K562 (cell line): ENCODE measurements at regions not wholly inside any gene's neighbourhood (a gene's known extent, or its start where the extent isn't known, plus 50 kb on each side); places are given as distances from the start of the nearest gene placed in this dataset.

ENCODE experiments used
- ATAC-seq: fragments of 200-7000 bp; cut with Tn5 transposase; 3 replicates; pipeline ENCODE4 v1.9.1; 2020; ENCODE audit warnings: moderate library complexity
- BruUV-seq: library from RNA; stranded (reverse); fragments of 400-500 nt; replicated peaks from 2 replicates; lab custom pipeline; 2021; lab: Mats Ljungman, UMichigan
- CTCF ChIA-PET: fragments of 300-600 bp; formaldehyde crosslinking; extraction: SDS; loops from one replicate; lab custom pipeline; 2021; ENCODE audit warnings: low intra/inter-chr PET ratio; lab: Yijun Ruan, JAX
- POLR2A ChIA-PET: fragments of 300-600, 350-650 bp; sonication (Branson Sonifier 250); formaldehyde crosslinking; extraction: SDS; loops from one replicate; lab custom pipeline; 2021; ENCODE audit warnings: antibody characterized with exemption, inconsistent platforms; lab: Yijun Ruan, JAX
- DNase-seq, 4 experiments: peaks; one replicate each; pipeline versions ENCODE4 v3.0.0 to v3.0.0-alpha.2; 2011 to 2018; ENCODE audit warnings: low spot score in 3 of 4, mixed read lengths in 3 of 4; ENCODE audit errors: extremely low read depth in 1 of 4
- FAIRE-seq: peaks from 2 replicates; lab custom pipeline; 2011; peaks lifted over from hg19 to GRCh38; lab: Jason Lieb, UNC
- H2AFZ ChIP-seq: 2 replicates; pipeline ENCODE4 v1.6.0; 2011; ENCODE audit warnings: low read depth, low read length, control low read depth, inconsistent platforms
- H3K27ac ChIP-seq: fragments of 200-600 bp; 3 replicates; pipeline ENCODE4 v1.8.0; 2011; ENCODE audit warnings: low read depth, mild to moderate bottlenecking, control low read depth, inconsistent platforms, low read length, moderate library complexity, mixed read lengths; ENCODE audit errors: extremely low read depth
- H3K27me3 ChIP-seq, 2 experiments: fragments of 300-600 bp in 1 of 2; 2 replicates in 1 of 2; 3 replicates in 1 of 2; pipeline versions ENCODE4 v1.6.0 to v1.8.0; 2011; ENCODE audit warnings: inconsistent platforms in 2 of 2, low read length in 2 of 2, mild to moderate bottlenecking in 1 of 2, mixed read lengths in 1 of 2, moderate library complexity in 1 of 2; ENCODE audit not compliant: control insufficient read depth in 2 of 2, insufficient read depth in 2 of 2
- H3K36me3 ChIP-seq: fragments of 300-600 bp; 3 replicates; pipeline ENCODE4 v1.8.0; 2011; ENCODE audit warnings: mild to moderate bottlenecking, low read length, inconsistent platforms; ENCODE audit not compliant: control insufficient read depth, insufficient read depth
- H3K4me1 ChIP-seq, 2 experiments: fragments of 200-600 bp in 1 of 2; replicated peaks in 1 of 2; 2 replicates in 1 of 2; 3 replicates in 1 of 2; pipeline versions ENCODE4 v1.5.1 to v1.8.0; 2011; ENCODE audit warnings: inconsistent platforms in 2 of 2, low read length in 2 of 2, mild to moderate bottlenecking in 1 of 2, mixed read lengths in 1 of 2, moderate library complexity in 1 of 2; ENCODE audit not compliant: control insufficient read depth in 2 of 2, insufficient read depth in 2 of 2
- H3K4me2 ChIP-seq: 2 replicates; pipeline ENCODE4 v1.6.1; 2011; ENCODE audit warnings: low read length, control low read depth, inconsistent platforms, mixed read lengths; ENCODE audit not compliant: insufficient read depth
- H3K4me3 ChIP-seq: fragments of 200-600 bp; sonication (generic), shearing (Covaris generic); 2 replicates; pipeline ENCODE4 v1.5.1; 2016; ENCODE audit warnings: control low read depth, inconsistent platforms
- H3K79me2 ChIP-seq: fragments of 200-600 bp; 3 replicates; pipeline ENCODE4 v1.8.0; 2011; ENCODE audit warnings: low read length, inconsistent platforms; ENCODE audit not compliant: control insufficient read depth, insufficient read depth
- H3K9ac ChIP-seq, 2 experiments: 2 replicates each; pipeline versions ENCODE4 v1.6.0 to v1.6.1; 2011; ENCODE audit warnings: low read depth in 2 of 2, low read length in 2 of 2, control low read depth in 1 of 2, inconsistent platforms in 1 of 2, mild to moderate bottlenecking in 1 of 2, mixed read lengths in 1 of 2; ENCODE audit not compliant: insufficient read depth in 1 of 2
- H3K9me1 ChIP-seq: one replicate; pipeline ENCODE4 v1.6.0; 2011; ENCODE audit warnings: inconsistent platforms, mild to moderate bottlenecking, low read length, moderate library complexity; ENCODE audit not compliant: control insufficient read depth, insufficient read depth
- H3K9me3 ChIP-seq: replicated peaks from 2 replicates; pipeline ENCODE4 v1.5.1; 2011; ENCODE audit warnings: low read depth, low read length, inconsistent platforms; ENCODE audit not compliant: control insufficient read depth, insufficient read depth
- H4K20me1 ChIP-seq: replicated peaks from 2 replicates; pipeline ENCODE4 v1.6.1; 2011; ENCODE audit warnings: low read length, inconsistent platforms, mixed read lengths; ENCODE audit not compliant: control insufficient read depth, insufficient read depth
- DDX20 ChIP-seq: fragments of 450-650 bp; IDR thresholded peaks from 2 replicates; pipeline ENCODE4 v1.6.1; 2016; ENCODE audit warnings: missing genetic modification characterization, low read depth, mild to moderate bottlenecking, missing compliant biosample characterization, moderate library complexity
- ETV5 ChIP-seq: sonication (generic); formaldehyde crosslinking; IDR thresholded peaks from 2 replicates; pipeline ENCODE4 v1.4.0; 2020; ENCODE audit warnings: low read depth, mild to moderate bottlenecking, missing genetic modification reagents
- NCOA4 ChIP-seq: fragments of 450-650 bp; IDR thresholded peaks from 2 replicates; pipeline ENCODE4 v1.6.1; 2018; ENCODE audit warnings: mild to moderate bottlenecking; ENCODE audit not compliant: partially characterized antibody
- POLR2AphosphoS2 ChIP-seq: IDR thresholded peaks from 2 replicates; pipeline ENCODE4 v1.6.1; 2012; ENCODE audit warnings: low read length, improper control_type of control experiment
- ZBTB8A ChIP-seq: fragments of 450-650 bp; IDR thresholded peaks from 2 replicates; pipeline ENCODE4 v1.6.1; 2018; ENCODE audit warnings: mild to moderate bottlenecking, moderate library complexity; ENCODE audit not compliant: partially characterized antibody
- ZNF668 ChIP-seq: fragments of 250-450 bp; sonication (Bioruptor Pico); IDR thresholded peaks from 2 replicates; pipeline ENCODE4 v1.8.0; 2022; ENCODE audit warnings: mild to moderate bottlenecking, inconsistent platforms
- WGBS: fragments of 100-300 bp; shearing (Covaris generic); methylation state at CpG from one replicate; pipeline ENCODE4 v1.1.6; 2016; ENCODE audit warnings: low coverage, mixed read lengths; ENCODE audit not compliant: insufficient coverage; ENCODE audit errors: missing lambda C conversion rate; 5-methylcytosine and 5-hydroxymethylcytosine counted together
- in situ Hi-C: fragments of 300-500 bp; cut with MboI; formaldehyde crosslinking; loops from 4 replicates; pipeline ENCODE4 v1.15.0; 2018; ENCODE audit warnings: inconsistent platforms, mixed read lengths
- intact Hi-C: fragments of 100-400 bp; cut with micrococcal nuclease; formaldehyde crosslinking; loops from 2 replicates; pipeline ENCODE4 v1.14.2; 2022
- TF ChIP-seq, protein P1 (sequence below): fragments of 250-450 bp; sonication (Bioruptor Pico); IDR thresholded peaks from 2 replicates; pipeline ENCODE4 v1.8.0; 2021; ENCODE audit warnings: moderate library complexity, mild to moderate bottlenecking, inconsistent platforms
- TF ChIP-seq, protein P2 (sequence below): IDR thresholded peaks from 3 replicates; pipeline ENCODE4 v1.6.1; 2011; ENCODE audit warnings: borderline replicate concordance, mild to moderate bottlenecking; ENCODE audit not compliant: insufficient read length, insufficient read depth

- no TSS peak for BruUV-seq
- ChIA-PET CTCF (no interaction called here), POLR2A (no interaction called here)
- H4K20me1 ChIP-seq, result no peaks in the 10 kb centered on the region
- in situ Hi-C loops (no loop called here), intact Hi-C loops (no loop called here)
- FAIRE-seq (no peak), ATAC-seq (no peak), DNase-seq (no peak)
- no peaks in the 10 kb centered on the region for H3K36me3 ChIP-seq
- H3K4me3 ChIP-seq, result no peak overlapping the region
- H3K4me2 ChIP-seq, result no peak overlapping the region
- TF ChIP-seq ZNF668 (CRISPR knock-in tag) (no peak), ZBTB8A (no peak)
- TF ChIP-seq, protein P1, sequence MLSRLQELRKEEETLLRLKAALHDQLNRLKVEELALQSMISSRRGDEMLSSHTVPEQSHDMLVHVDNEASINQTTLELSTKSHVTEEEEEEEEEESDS (CRISPR knock-in tag), result no peak
- no peak overlapping the region for H2AFZ ChIP-seq
- H3K9ac ChIP-seq, result no peak overlapping the region
- H3K9me1 ChIP-seq, result no peaks in the 10 kb centered on the region
- no peaks in the 10 kb centered on the region for H3K79me2 ChIP-seq
- no peaks in the 10 kb centered on the region for H3K27me3 ChIP-seq
- 0% methylated on average over 5 of the region's 5 CpGs for WGBS
- no peaks in the 10 kb centered on the region for H3K9me3 ChIP-seq
- no peaks in the 10 kb centered on the region for H3K4me1 ChIP-seq
- no peak overlapping the region for H3K27ac ChIP-seq
These were observed 819.9 kb downstream of the KCNJ2 start for GRCh38 chr17:70989280-70989679.

DNA sequence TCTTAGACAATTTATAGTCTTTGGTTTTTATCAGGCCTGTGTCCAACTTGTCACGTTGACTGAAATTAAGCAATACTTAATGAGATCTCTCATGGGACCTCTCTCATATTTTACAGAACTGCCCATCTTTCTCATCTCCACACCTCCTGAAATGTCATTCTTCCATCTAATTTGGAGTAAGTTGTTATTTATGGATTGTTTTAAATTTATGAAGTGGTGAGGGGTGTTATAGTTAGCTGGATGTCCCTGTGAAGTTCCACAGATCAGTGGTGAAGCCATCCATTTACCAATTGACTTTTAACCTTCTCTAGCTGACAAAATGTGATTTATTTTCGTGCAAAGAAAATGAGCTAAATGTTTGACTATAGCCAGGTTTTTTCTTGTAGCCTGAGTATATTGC is 824.9 kb downstream of the KCNJ2 start:
- TF ChIP-seq NCOA4 (no peak), DDX20 (tag) (no peak), POLR2AphosphoS2 (no peak), ETV5 (CRISPR knock-in tag) (no peak)
- TF ChIP-seq, protein P2, sequence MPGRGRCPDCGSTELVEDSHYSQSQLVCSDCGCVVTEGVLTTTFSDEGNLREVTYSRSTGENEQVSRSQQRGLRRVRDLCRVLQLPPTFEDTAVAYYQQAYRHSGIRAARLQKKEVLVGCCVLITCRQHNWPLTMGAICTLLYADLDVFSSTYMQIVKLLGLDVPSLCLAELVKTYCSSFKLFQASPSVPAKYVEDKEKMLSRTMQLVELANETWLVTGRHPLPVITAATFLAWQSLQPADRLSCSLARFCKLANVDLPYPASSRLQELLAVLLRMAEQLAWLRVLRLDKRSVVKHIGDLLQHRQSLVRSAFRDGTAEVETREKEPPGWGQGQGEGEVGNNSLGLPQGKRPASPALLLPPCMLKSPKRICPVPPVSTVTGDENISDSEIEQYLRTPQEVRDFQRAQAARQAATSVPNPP, result no peak
- 0% methylated on average over 2 of the region's 2 CpGs for WGBS
- no peak overlapping the region for H2AFZ ChIP-seq
- no peak overlapping the region for H3K9ac ChIP-seq
- H3K79me2 ChIP-seq, result no peaks in the 10 kb centered on the region
- H3K4me3 ChIP-seq, result no peak overlapping the region
- H3K9me3 ChIP-seq, result no peaks in the 10 kb centered on the region
- in situ Hi-C loops (no loop called here), intact Hi-C loops (no loop called here)
- no peaks in the 10 kb centered on the region for H3K27me3 ChIP-seq
- ChIA-PET CTCF (no interaction called here), POLR2A (no interaction called here)
- FAIRE-seq (no peak), DNase-seq (no peak), ATAC-seq (no peak)
- no peaks in the 10 kb centered on the region for H3K36me3 ChIP-seq
- no TSS peak for BruUV-seq
- no peaks in the 10 kb centered on the region for H3K4me1 ChIP-seq
- no peaks in the 10 kb centered on the region for H4K20me1 ChIP-seq
- no peaks in the 10 kb centered on the region for H3K9me1 ChIP-seq
- H3K27ac ChIP-seq, result no peak overlapping the region
- no peak overlapping the region for H3K4me2 ChIP-seq
